ENCODE measurements at regions not wholly inside any gene's neighbourhood (a gene's known extent, or its start where the extent isn't known, plus 50 kb on each side); places are given as distances from the start of the nearest gene placed in this dataset.
A peak's percentile ranks its signal among the peaks of the same experiment; 100 is the strongest.

GRCh38 chr1:218171302-218171893 lies 113.7 kb upstream of the RRP15 start:
- TF ChIP-seq CTCF (IDR thresholded peaks at IDR 0.05) (peak in 5 of 6 experiments; percentile 45 to 58 (median 52)), POLR2A (IDR thresholded peaks at IDR 0.05) (no peak), POLR2AphosphoS5 (IDR thresholded peaks at IDR 0.05) (no peak), EP300 (IDR thresholded peaks at IDR 0.05) (no peak)

Data from upper lobe of left lung (tissue), 4 donors.